ENCODE measurements at regions not wholly inside any gene's neighbourhood (a gene's known extent, or its start where the extent isn't known, plus 50 kb on each side); places are given as distances from the start of the nearest gene placed in this dataset.

GRCh38 chr4:59630922-59631321, 1569.2 kb upstream of the ADGRL3 start:
- intact Hi-C loops (cut with micrococcal nuclease) = no loop called here
- DNase-seq = no peak
- Histone ChIP-seq H3K27ac (replicated peaks) (no peak overlapping the region), H3K36me3 (no peaks in the 10 kb centered on the region), H3K9me3 (replicated peaks) (peaks cover 2% of the 10 kb centered on the region), H3K4me1 (no peaks in the 10 kb centered on the region), H3K4me3 (no peak overlapping the region), H3K27me3 (ENCODE audit: low read depth) (no peaks in the 10 kb centered on the region)
- TF ChIP-seq CTCF (IDR thresholded peaks at IDR 0.05; ENCODE audit: borderline replicate concordance) = no peak

- Histone ChIP-seq H3K36me3 (no peaks in the 10 kb centered on the region), H3K4me3 (no peak overlapping the region), H3K27me3 (ENCODE audit: low read depth) (no peaks in the 10 kb centered on the region), H3K27ac (replicated peaks) (no peak overlapping the region), H3K9me3 (replicated peaks) (peaks cover 12% of the 10 kb centered on the region), H3K4me1 (no peaks in the 10 kb centered on the region)
- no peak for DNase-seq
- intact Hi-C loops (cut with micrococcal nuclease) = no loop called here
- TF ChIP-seq CTCF (IDR thresholded peaks at IDR 0.05; ENCODE audit: borderline replicate concordance) = no peak
Measured at GRCh38 chr4:59637596-59637995, 1562.5 kb upstream of the ADGRL3 start.

- TF ChIP-seq CTCF (IDR thresholded peaks at IDR 0.05; ENCODE audit: borderline replicate concordance) = no peak
- Histone ChIP-seq H3K27ac (replicated peaks) (no peak overlapping the region), H3K4me3 (no peak overlapping the region), H3K36me3 (no peaks in the 10 kb centered on the region), H3K27me3 (ENCODE audit: low read depth) (no peaks in the 10 kb centered on the region), H3K4me1 (no peaks in the 10 kb centered on the region), H3K9me3 (replicated peaks) (peaks cover 5% of the 10 kb centered on the region)
- no peak for DNase-seq
- intact Hi-C loops (cut with micrococcal nuclease) = no loop called here
Measured at GRCh38 chr4:59643682-59644081, 1556.4 kb upstream of the ADGRL3 start.

- Histone ChIP-seq H3K27me3 (ENCODE audit: low read depth) (no peaks in the 10 kb centered on the region), H3K4me3 (no peak overlapping the region), H3K4me1 (no peaks in the 10 kb centered on the region), H3K27ac (replicated peaks) (no peak overlapping the region), H3K9me3 (replicated peaks) (peaks cover 3% of the 10 kb centered on the region), H3K36me3 (no peaks in the 10 kb centered on the region)
- no peak for TF ChIP-seq CTCF (IDR thresholded peaks at IDR 0.05; ENCODE audit: borderline replicate concordance)
- no peak for DNase-seq
- intact Hi-C loops (cut with micrococcal nuclease) = no loop called here
Measured at GRCh38 chr4:59644765-59645164, 1555.4 kb upstream of the ADGRL3 start.

GRCh38 chr4:59646082-59646481, 1554.0 kb upstream of the ADGRL3 start:
- Histone ChIP-seq H3K4me3 (no peak overlapping the region), H3K4me1 (no peaks in the 10 kb centered on the region), H3K36me3 (no peaks in the 10 kb centered on the region), H3K9me3 (replicated peaks) (peaks cover 6% of the 10 kb centered on the region), H3K27ac (replicated peaks) (no peak overlapping the region), H3K27me3 (ENCODE audit: low read depth) (no peaks in the 10 kb centered on the region)
- intact Hi-C loops (cut with micrococcal nuclease) = no loop called here
- no peak for TF ChIP-seq CTCF (IDR thresholded peaks at IDR 0.05; ENCODE audit: borderline replicate concordance)
- no peak for DNase-seq

GRCh38 chr4:59647011-59647410, 1553.1 kb upstream of the ADGRL3 start:
- H3K4me1 ChIP-seq = no peaks in the 10 kb centered on the region
- no peak for TF ChIP-seq CTCF (IDR thresholded peaks at IDR 0.05; ENCODE audit: borderline replicate concordance)
- no peak overlapping the region for H3K4me3 ChIP-seq
- H3K36me3 ChIP-seq = no peaks in the 10 kb centered on the region
- H3K27ac ChIP-seq (replicated peaks) = no peak overlapping the region
- intact Hi-C loops (cut with micrococcal nuclease) = no loop called here
- DNase-seq = no peak
- peaks cover 6% of the 10 kb centered on the region for H3K9me3 ChIP-seq (replicated peaks)
- H3K27me3 ChIP-seq (ENCODE audit: low read depth) = no peaks in the 10 kb centered on the region

All from left ventricle myocardium inferior (tissue), 1 donor.